ENCODE measurements at regions not wholly inside any gene's neighbourhood (a gene's known extent, or its start where the extent isn't known, plus 50 kb on each side); places are given as distances from the start of the nearest gene placed in this dataset.

DNA sequence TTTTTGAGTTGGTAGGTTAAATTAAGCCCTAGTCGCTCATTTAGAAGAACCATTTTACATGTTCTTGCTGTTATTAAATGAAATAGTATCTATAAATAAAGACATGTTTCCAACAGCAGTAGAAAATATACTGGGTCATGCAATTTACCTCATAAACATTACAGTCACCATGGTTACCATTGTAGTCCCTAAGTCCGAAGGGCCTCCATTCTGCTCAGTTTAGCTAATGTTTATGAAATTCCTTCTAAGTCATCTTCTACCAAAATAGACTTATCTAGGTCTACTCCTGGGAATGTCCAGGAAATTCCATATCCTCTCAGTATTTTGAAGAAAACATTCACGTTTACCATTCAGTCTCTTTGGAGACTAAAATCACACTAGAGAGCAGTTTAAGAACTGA, 292.5 kb upstream of the DCAF8L1 start:
- TF ChIP-seq, protein P1, sequence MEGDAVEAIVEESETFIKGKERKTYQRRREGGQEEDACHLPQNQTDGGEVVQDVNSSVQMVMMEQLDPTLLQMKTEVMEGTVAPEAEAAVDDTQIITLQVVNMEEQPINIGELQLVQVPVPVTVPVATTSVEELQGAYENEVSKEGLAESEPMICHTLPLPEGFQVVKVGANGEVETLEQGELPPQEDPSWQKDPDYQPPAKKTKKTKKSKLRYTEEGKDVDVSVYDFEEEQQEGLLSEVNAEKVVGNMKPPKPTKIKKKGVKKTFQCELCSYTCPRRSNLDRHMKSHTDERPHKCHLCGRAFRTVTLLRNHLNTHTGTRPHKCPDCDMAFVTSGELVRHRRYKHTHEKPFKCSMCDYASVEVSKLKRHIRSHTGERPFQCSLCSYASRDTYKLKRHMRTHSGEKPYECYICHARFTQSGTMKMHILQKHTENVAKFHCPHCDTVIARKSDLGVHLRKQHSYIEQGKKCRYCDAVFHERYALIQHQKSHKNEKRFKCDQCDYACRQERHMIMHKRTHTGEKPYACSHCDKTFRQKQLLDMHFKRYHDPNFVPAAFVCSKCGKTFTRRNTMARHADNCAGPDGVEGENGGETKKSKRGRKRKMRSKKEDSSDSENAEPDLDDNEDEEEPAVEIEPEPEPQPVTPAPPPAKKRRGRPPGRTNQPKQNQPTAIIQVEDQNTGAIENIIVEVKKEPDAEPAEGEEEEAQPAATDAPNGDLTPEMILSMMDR (IDR thresholded peaks at IDR 0.05): no peak

DNA sequence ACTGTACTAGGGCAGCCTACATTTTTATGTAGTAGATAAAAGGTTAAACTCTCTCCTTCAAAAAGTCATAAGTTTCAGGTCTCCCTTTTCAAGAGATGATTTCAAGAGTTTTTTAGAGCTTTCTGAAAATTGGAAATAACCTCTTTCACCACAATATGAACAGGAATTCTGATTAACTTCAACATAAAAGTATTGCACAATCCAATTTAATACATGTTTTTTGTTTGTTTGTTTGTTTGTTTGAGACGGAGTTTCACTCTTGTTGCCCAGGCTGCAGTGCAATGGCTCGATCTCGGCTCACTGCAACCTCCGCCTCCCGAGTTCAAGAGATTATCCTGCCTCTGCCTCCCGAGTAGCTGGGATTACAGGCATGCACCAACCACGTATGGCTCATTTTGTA, 265.4 kb upstream of the DCAF8L1 start:
- TF ChIP-seq, protein P1 (IDR thresholded peaks at IDR 0.05): no peak

DNA sequence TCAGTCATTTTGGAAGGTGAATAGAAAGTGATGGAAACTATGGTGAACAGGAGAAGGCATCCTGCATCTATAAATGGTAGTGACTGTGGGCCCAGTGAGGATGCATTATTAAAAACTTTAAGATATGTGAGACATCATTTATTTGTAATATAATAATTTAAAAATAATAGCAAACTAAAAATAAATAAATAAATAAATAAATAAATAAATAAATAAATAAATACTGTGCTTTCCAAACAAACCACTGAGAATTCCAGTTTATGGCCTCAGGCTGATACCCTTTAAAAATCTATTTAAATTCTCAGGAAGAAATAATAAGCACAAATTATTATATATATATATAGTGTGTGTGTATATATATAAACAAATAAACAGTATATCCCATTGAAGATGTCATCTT, 248.0 kb upstream of the DCAF8L1 start:
- TF ChIP-seq, protein P1 (IDR thresholded peaks at IDR 0.05): no peak

DNA sequence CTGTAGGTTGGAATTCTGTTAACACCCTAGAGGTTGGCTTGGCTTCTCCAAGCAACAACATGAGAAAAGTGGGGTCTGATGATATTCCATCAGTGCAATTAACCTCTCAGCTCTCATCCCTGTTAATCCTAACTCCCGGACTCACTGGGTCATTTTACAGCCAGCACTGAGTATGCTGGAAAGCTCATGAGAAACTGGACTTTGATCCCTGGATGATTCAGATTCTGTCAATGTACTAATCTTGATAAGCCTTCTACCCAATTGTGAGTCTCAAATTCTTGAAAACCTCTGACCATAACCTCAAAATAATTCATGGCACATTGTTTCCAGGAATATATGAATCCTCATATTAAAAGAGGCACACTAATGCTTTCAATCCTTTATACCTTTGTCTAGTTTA, 244.3 kb upstream of the DCAF8L1 start:
- TF ChIP-seq, protein P1 (IDR thresholded peaks at IDR 0.05): no peak

DNA sequence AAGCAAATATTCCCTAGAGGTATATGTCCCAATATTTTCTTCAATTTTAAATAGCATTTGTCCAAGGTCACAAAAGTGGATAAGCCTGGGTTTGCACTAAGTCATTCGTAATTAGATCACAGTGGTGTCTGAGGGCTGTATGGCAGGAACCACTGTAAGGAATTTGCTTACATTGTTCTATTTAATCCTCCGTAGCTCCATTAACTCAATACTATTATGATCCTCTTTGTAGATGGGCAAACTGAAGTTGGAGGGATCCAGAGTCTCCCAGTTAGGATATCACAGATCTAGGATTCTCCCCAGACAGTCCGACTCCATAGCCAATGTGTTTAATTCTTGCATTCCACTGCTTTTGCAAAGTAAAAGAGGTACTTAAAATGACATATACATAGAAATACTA, 242.7 kb upstream of the DCAF8L1 start:
- TF ChIP-seq, protein P1 (IDR thresholded peaks at IDR 0.05): no peak

DNA sequence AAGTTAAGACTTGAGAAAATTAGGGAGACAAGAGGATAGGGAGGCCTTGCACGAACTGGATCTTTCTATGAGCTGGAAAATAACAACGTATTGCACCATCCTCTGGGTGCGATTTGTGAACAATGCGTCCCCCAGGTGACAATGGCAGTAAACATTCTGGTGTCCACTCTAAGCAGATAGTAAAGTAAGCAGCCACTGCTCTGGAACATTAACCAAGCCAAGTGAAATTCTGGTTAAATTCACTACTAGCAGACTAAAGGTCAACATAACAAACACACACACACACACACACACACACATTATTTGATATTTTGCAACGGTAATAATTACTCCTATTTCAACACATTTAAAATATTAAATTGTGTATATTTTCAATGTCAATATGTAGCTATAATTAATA, 242.2 kb upstream of the DCAF8L1 start:
- TF ChIP-seq, protein P1 (IDR thresholded peaks at IDR 0.05): no peak

DNA sequence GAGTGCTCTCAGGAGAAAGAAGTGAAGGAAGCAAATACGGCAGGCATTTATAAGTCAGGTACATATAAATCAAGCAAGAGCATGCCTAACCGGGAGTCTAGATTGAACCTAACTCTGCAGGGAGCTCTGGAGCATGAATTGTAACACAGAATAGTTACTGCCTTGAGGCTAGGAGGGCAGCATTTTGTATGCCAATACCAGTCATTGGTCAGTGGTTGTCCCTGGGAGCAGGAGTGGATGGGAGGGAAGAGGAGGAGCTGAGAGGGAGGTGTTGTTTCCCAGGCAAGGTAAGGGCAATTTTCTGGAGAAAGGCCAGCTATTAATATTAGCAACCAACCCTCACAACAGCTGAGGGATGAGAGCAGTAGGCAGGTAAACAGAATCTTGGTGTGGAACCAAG, 224.7 kb upstream of the DCAF8L1 start:
- TF ChIP-seq, protein P1 (IDR thresholded peaks at IDR 0.05): no peak

DNA sequence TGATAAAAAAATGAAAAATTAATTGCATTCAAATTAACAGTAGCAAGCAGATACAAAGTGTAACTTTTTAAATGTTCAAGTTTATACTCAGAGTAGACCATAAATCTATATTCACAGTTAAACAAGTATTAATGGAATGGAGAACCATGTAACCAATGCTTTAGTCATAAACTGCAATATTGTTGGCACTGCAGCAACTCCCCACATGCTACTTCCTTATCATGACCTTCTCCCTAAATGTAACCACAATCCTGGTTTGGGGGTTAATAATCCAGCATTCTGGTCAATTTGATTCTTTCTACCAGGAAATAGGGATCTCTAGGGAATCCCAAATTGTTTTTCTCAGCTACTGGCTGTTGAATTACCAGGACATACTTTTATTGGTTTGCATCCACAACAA, 223.9 kb upstream of the DCAF8L1 start:
- TF ChIP-seq, protein P1 (IDR thresholded peaks at IDR 0.05): no peak
